ENCODE measurements at regions not wholly inside any gene's neighbourhood (a gene's known extent, or its start where the extent isn't known, plus 50 kb on each side); places are given as distances from the start of the nearest gene placed in this dataset.

DNA sequence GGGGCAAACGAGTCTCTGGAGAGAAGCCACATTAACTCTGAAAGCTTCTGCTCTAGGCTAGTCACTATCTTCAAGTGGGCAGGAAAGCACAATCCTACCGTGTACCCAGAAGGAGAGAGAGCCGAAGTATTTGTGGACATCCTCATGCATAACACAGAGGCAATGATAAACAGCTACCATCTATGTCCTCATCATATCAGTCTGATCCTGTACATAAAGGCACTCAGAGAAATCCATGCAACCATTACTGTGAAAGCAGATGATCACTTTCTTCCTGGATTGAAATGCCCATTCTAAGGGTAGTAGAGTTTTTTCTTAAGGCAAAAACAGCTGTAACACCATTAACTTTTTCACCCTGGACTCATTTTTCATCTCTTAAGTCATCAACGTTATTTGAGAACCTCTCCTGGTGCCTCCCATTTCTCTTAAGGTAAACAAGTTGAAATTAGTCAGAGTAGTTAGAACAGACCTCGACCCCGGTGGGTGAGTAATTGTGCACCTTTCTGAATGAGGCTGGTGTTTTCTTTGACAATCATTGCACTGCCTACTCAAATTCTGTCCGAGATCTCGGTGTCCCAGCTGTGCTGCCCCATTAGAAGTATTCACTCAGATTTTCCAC is 327.4 kb downstream of the SHQ1 start:
- Histone ChIP-seq H3T11ph (ENCODE audit: low read length) (no peak overlapping the region), H3K27ac (ENCODE audit: insufficient read length, low read depth, low read length) (no peak overlapping the region), H2BK20ac (ENCODE audit: low read depth, low read length, poor library complexity, severe bottlenecking) (no peak overlapping the region), H4K5ac (ENCODE audit: insufficient read length, low read depth, low read length) (no peak overlapping the region), H4K20me1 (ENCODE audit: control insufficient read depth, insufficient read depth, insufficient read length) (no peaks in the 10 kb centered on the region), H3K79me1 (ENCODE audit: insufficient read depth, low read depth, low read length, poor library complexity, severe bottlenecking) (no peaks in the 10 kb centered on the region), H3K27me3 (ENCODE audit: insufficient read depth, low read length) (no peaks in the 10 kb centered on the region), H3K4me2 (ENCODE audit: insufficient read depth, insufficient read length, low read length) (no peak overlapping the region), H3K4ac (ENCODE audit: low read depth, low read length) (no peak overlapping the region), H3K9me3 (ENCODE audit: control insufficient read depth, low read depth, low read length) (no peaks in the 10 kb centered on the region), H2BK120ac (ENCODE audit: low read depth, low read length, poor library complexity, severe bottlenecking) (no peak overlapping the region), H4K8ac (replicated peaks; ENCODE audit: insufficient read length, low read depth, low read length) (no peak overlapping the region), H3K18ac (ENCODE audit: insufficient read length, low read depth, low read length) (no peak overlapping the region), H3K4me1 (ENCODE audit: insufficient read depth, low read length) (0 out of 2 replicates have a peak, but pooled peaks cover 2% of the 10 kb centered on the region), H3K79me2 (ENCODE audit: insufficient read depth, low read length) (no peaks in the 10 kb centered on the region), H3K14ac (ENCODE audit: insufficient read depth, low read length) (no peak overlapping the region), H2BK5ac (ENCODE audit: insufficient read length, low read length) (no peak overlapping the region), H3K23ac (ENCODE audit: insufficient read length, low read depth, low read length) (no peak overlapping the region), H3K23me2 (ENCODE audit: insufficient read length, low read depth, low read length, poor library complexity, severe bottlenecking) (no peaks in the 10 kb centered on the region), H3K9ac (ENCODE audit: extremely low read depth, insufficient read length, low read length) (no peak overlapping the region), H2AK5ac (ENCODE audit: insufficient read length, low read length) (no peak overlapping the region), H2BK12ac (ENCODE audit: insufficient read length, low read depth, low read length) (no peak overlapping the region), H2BK15ac (ENCODE audit: low read depth, low read length) (no peak overlapping the region), H4K91ac (ENCODE audit: insufficient read length, low read depth, low read length) (no peak overlapping the region), H3K56ac (ENCODE audit: insufficient read length, low read depth, low read length) (no peak overlapping the region), H2AFZ (ENCODE audit: low read length) (no peak overlapping the region)
- Mint-ChIP-seq H3K9me3 (no peaks in the 10 kb centered on the region), H3K36me3 (ENCODE audit: insufficient read depth in 1 of 3, low read depth in 3 of 3) (no peaks in the 10 kb centered on the region), H3K4me3 (no peak overlapping the region), H3K27ac (no peak overlapping the region; a peak in 1 of 7 replicates), H3K4me1 (peaks cover 2 to 5% of the 10 kb centered on the region in 2 experiments; a peak in 2 of 4 replicates), H3K27me3 (ENCODE audit: low read depth) (no peaks in the 10 kb centered on the region; the same call in 1 of the 2 replicates)
- TF ChIP-seq, protein P1, sequence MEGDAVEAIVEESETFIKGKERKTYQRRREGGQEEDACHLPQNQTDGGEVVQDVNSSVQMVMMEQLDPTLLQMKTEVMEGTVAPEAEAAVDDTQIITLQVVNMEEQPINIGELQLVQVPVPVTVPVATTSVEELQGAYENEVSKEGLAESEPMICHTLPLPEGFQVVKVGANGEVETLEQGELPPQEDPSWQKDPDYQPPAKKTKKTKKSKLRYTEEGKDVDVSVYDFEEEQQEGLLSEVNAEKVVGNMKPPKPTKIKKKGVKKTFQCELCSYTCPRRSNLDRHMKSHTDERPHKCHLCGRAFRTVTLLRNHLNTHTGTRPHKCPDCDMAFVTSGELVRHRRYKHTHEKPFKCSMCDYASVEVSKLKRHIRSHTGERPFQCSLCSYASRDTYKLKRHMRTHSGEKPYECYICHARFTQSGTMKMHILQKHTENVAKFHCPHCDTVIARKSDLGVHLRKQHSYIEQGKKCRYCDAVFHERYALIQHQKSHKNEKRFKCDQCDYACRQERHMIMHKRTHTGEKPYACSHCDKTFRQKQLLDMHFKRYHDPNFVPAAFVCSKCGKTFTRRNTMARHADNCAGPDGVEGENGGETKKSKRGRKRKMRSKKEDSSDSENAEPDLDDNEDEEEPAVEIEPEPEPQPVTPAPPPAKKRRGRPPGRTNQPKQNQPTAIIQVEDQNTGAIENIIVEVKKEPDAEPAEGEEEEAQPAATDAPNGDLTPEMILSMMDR (conservative IDR thresholded peaks at IDR 0.05), result no peak
- WGBS (ENCODE audit: extremely low coverage, insufficient read length, low lambda C conversion rate), result no CpG with 5 or more reads among the region's 8 CpGs
- no peak for DNase-seq

Measured in H9 (cell line).